ENCODE measurements at regions not wholly inside any gene's neighbourhood (a gene's known extent, or its start where the extent isn't known, plus 50 kb on each side); places are given as distances from the start of the nearest gene placed in this dataset.

DNA sequence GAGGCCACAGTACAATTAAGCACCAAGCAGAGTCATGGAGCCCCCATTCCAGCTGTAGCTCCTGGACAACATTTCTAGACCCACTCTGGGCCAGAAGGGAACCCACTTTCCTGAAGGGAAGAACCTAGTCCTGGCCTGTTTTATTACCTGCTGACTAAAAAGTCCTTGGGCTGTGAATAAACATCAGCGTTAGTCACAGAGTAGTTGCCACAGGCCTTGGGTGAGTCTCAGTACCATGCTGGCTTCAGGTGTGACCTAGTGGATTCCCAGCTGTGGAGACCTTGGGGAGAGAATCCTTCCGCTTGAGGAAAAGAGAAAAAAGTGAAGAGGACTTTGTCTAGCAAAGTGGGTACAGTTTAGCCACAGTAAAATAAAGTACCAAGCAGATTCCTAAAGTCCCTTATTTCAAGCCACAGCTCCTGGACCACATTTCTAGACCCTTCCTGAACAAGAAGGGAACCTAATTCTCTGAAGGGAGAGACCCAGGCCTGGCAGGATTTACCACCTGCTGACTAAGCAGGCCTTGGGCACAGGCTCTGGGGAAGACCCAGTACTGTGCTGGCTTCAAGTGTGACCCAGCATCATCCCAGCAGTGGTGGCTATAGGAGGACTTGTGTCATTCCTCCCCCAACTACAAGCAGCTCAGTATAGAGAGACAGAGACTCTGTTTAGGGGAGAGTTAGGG, 118.3 kb upstream of the KCNH8 start:
- H3K36me3 ChIP-seq (ENCODE audit: control insufficient read depth, insufficient read depth, low read length) = no peaks in the 10 kb centered on the region
- H3K9me3 ChIP-seq (ENCODE audit: control insufficient read depth, low read length) = no peaks in the 10 kb centered on the region
- H3K4me3 ChIP-seq (ENCODE audit: low read length) = no peak overlapping the region
- H3K9ac ChIP-seq (ENCODE audit: low read length) = no peak overlapping the region
- H3K27me3 ChIP-seq (ENCODE audit: control insufficient read depth, insufficient read depth, low read length) = no peaks in the 10 kb centered on the region
- H3K4me1 ChIP-seq (ENCODE audit: control insufficient read depth, insufficient read depth, low read length) = no peaks in the 10 kb centered on the region

DNA sequence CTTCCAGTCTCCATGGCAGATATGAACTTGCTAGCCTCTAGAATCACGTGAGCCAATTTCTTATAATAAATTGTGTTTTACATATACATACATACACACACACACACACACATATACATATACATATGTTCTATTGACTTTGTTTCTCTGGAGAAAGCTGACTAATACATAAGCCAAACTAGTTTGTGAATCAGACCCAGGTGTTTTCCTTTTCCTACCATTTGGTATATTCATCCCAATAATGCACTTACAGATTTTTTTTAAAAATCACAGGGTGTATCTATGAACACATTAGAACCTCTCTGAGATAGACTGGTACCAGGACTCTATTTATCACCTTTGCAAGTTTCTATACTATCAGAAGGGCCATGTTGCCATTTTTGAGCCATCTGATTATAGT, 122.9 kb upstream of the KCNH8 start:
- Histone ChIP-seq H3K9ac (ENCODE audit: low read length) (no peak overlapping the region), H3K4me3 (ENCODE audit: low read length) (no peak overlapping the region), H3K36me3 (ENCODE audit: control insufficient read depth, insufficient read depth, low read length) (no peaks in the 10 kb centered on the region), H3K4me1 (ENCODE audit: control insufficient read depth, insufficient read depth, low read length) (no peaks in the 10 kb centered on the region), H3K9me3 (ENCODE audit: control insufficient read depth, low read length) (no peaks in the 10 kb centered on the region), H3K27me3 (ENCODE audit: control insufficient read depth, insufficient read depth, low read length) (no peaks in the 10 kb centered on the region)

DNA sequence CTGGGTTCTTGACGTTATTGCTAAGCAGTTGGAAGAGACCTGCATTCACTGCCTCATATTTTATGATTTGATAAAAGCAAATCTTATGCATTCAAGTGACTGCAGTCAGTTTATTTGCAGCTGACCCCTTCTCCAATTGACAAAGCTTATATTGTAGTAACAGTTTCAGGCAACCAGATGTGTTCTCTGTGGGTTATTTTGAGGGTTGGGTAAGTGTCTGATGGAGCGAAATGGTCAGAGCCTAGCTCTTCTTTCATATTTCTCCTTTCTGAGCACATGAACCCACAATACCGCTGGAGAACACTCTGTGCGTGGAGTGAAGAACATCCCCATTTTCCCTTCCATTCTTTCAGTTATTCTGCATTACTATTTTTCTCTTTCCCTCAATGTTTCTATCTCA, 125.8 kb upstream of the KCNH8 start:
- no peaks in the 10 kb centered on the region for H3K9me3 ChIP-seq (ENCODE audit: control insufficient read depth, low read length)
- no peak overlapping the region for H3K4me3 ChIP-seq (ENCODE audit: low read length)
- H3K9ac ChIP-seq (ENCODE audit: low read length) = no peak overlapping the region
- H3K36me3 ChIP-seq (ENCODE audit: control insufficient read depth, insufficient read depth, low read length) = no peaks in the 10 kb centered on the region
- H3K27me3 ChIP-seq (ENCODE audit: control insufficient read depth, insufficient read depth, low read length) = no peaks in the 10 kb centered on the region
- no peaks in the 10 kb centered on the region for H3K4me1 ChIP-seq (ENCODE audit: control insufficient read depth, insufficient read depth, low read length)

DNA sequence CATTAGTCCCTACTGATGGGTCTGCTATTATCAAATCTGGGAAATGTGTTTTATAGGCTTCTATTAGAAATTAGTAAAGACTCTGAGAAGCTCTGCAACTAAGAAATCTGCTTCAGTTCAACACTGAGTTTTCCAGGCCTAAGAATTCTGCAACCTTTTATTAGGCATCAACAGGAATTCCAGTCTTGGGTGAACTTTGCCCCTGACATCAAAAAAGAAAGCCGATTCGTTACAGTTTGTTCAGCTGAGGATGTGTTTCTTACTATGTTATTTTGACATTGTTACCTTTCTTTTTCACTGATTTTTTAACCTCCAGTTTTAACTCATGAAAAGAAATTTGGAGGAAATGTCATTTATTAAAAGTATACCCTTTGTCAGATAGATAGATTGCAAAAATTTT, 131.5 kb upstream of the KCNH8 start:
- Histone ChIP-seq H3K9ac (ENCODE audit: low read length) (no peak overlapping the region), H3K9me3 (ENCODE audit: control insufficient read depth, low read length) (no peaks in the 10 kb centered on the region), H3K27me3 (ENCODE audit: control insufficient read depth, insufficient read depth, low read length) (no peaks in the 10 kb centered on the region), H3K36me3 (ENCODE audit: control insufficient read depth, insufficient read depth, low read length) (no peaks in the 10 kb centered on the region), H3K4me3 (ENCODE audit: low read length) (no peak overlapping the region), H3K4me1 (ENCODE audit: control insufficient read depth, insufficient read depth, low read length) (peaks cover 9% of the 10 kb centered on the region)

DNA sequence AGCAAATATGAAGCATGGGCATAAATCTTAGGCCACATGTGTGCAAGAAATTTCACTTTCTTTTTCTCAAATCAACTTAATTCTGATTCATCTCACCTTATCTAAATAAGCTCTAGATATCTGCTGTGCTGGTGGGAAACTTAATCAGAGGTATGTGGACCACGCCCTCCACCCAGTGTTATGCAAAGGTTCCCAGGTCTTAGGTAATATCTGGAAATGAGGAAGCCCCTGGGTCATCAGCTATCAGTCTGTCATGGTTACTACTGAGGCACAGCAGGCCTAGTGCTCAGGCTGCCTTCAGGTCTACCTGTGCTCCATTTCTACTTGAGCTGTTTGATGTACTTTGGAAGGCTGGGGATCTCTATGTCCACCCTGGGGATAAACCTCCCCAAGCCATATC, 134.4 kb upstream of the KCNH8 start:
- Histone ChIP-seq H3K9me3 (ENCODE audit: control insufficient read depth, low read length) (no peaks in the 10 kb centered on the region), H3K4me3 (ENCODE audit: low read length) (no peak overlapping the region), H3K36me3 (ENCODE audit: control insufficient read depth, insufficient read depth, low read length) (no peaks in the 10 kb centered on the region), H3K4me1 (ENCODE audit: control insufficient read depth, insufficient read depth, low read length) (peaks cover 9% of the 10 kb centered on the region), H3K9ac (ENCODE audit: low read length) (no peak overlapping the region), H3K27me3 (ENCODE audit: control insufficient read depth, insufficient read depth, low read length) (no peaks in the 10 kb centered on the region)

DNA sequence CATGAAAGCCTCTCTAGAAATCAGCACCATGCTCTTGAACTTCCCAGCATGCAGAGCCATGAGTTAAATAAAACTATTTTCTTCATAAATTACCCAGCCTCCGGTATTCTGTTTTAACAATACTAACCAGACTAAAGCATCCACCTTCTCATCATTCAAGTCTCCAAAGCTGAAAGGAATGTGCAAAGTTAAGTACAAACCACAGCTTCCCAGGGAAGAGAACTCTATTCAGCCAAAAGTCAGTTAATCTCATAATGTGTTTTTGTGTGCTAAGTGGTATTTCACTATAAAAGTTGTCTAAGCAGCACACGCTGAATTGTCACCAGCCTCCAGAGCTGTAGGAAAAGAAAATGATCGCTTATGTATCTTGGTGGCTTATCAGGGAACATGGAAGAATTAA, 135.5 kb upstream of the KCNH8 start:
- Histone ChIP-seq H3K4me1 (ENCODE audit: control insufficient read depth, insufficient read depth, low read length) (peaks cover 9% of the 10 kb centered on the region), H3K9ac (ENCODE audit: low read length) (no peak overlapping the region), H3K4me3 (ENCODE audit: low read length) (no peak overlapping the region), H3K27me3 (ENCODE audit: control insufficient read depth, insufficient read depth, low read length) (no peaks in the 10 kb centered on the region), H3K9me3 (ENCODE audit: control insufficient read depth, low read length) (no peaks in the 10 kb centered on the region), H3K36me3 (ENCODE audit: control insufficient read depth, insufficient read depth, low read length) (no peaks in the 10 kb centered on the region)

DNA sequence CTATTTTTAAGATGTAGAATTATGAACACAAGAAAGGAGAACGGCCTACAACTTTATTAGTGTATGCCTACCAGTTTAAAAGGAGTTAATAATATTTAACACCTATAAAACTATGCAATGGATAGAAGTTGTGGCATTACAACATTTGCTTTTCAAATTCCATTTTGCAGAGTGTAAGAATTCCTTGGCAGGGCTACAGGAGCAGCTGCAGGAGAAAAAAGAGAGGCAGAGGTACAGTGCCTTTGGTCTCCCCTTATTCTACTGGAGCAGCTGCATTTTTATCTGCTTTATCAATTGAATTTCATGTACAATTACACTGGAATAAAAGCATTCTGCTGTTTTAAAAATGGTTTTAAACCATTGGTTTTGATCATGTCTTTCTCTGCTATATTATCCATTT, 145.7 kb upstream of the KCNH8 start:
- no peaks in the 10 kb centered on the region for H3K4me1 ChIP-seq (ENCODE audit: control insufficient read depth, insufficient read depth, low read length)

DNA sequence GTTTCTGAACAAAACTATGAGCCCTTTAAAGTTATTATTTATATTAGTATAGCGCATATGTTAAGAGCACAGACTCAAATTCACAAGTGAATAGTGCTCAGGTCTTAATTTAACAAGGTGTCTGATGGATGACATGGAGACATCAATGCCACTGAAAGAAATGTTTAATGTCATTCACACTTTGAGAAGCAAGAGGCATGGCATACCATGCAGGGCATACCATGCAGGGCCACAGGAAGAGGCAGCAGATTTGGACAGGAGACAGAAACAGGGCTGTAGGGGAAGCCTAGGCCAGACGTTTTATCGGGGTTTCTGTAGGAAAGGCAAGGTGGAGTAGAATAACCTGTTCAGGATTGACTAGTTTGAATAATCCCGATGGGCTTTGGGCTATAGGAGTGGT, 150.2 kb upstream of the KCNH8 start:
- H3K27me3 ChIP-seq (ENCODE audit: control insufficient read depth, insufficient read depth, low read length) = no peaks in the 10 kb centered on the region

More for the DNA sequence above, 145.7 kb upstream of the KCNH8 start:
- Histone ChIP-seq H3K9ac (ENCODE audit: low read length) (no peak overlapping the region), H3K9me3 (ENCODE audit: control insufficient read depth, low read length) (no peaks in the 10 kb centered on the region), H3K4me3 (ENCODE audit: low read length) (no peak overlapping the region), H3K36me3 (ENCODE audit: control insufficient read depth, insufficient read depth, low read length) (no peaks in the 10 kb centered on the region), H3K27me3 (ENCODE audit: control insufficient read depth, insufficient read depth, low read length) (no peaks in the 10 kb centered on the region)

DNA sequence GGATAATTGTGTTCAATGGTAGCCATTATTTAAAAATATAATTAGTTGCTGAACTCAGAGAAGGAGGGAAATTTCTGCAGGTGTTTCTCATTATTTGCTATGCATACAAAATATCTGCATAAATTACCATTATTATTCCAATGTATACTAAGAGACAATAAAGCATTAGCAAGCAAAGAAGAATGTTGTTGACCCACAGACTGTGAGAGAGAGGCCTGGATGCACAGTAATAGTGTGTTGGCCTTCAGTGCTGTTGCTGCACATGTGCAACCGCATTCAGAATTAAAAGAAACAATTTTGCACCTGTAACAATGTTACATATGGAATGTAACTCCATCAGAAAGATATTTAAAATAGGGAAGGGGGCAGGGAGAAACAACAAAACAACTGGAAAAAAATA, 155.6 kb upstream of the KCNH8 start:
- Histone ChIP-seq H3K27me3 (ENCODE audit: control insufficient read depth, insufficient read depth, low read length) (no peaks in the 10 kb centered on the region), H3K4me1 (ENCODE audit: control insufficient read depth, insufficient read depth, low read length) (peaks cover 5% of the 10 kb centered on the region), H3K36me3 (ENCODE audit: control insufficient read depth, insufficient read depth, low read length) (no peaks in the 10 kb centered on the region), H3K9me3 (ENCODE audit: control insufficient read depth, low read length) (no peaks in the 10 kb centered on the region), H3K9ac (ENCODE audit: low read length) (no peak overlapping the region), H3K4me3 (ENCODE audit: low read length) (no peak overlapping the region)

More for the DNA sequence above, 150.2 kb upstream of the KCNH8 start:
- no peak overlapping the region for H3K9ac ChIP-seq (ENCODE audit: low read length)
- H3K9me3 ChIP-seq (ENCODE audit: control insufficient read depth, low read length) = no peaks in the 10 kb centered on the region
- no peak overlapping the region for H3K4me3 ChIP-seq (ENCODE audit: low read length)
- no peaks in the 10 kb centered on the region for H3K36me3 ChIP-seq (ENCODE audit: control insufficient read depth, insufficient read depth, low read length)
- no peaks in the 10 kb centered on the region for H3K4me1 ChIP-seq (ENCODE audit: control insufficient read depth, insufficient read depth, low read length)

DNA sequence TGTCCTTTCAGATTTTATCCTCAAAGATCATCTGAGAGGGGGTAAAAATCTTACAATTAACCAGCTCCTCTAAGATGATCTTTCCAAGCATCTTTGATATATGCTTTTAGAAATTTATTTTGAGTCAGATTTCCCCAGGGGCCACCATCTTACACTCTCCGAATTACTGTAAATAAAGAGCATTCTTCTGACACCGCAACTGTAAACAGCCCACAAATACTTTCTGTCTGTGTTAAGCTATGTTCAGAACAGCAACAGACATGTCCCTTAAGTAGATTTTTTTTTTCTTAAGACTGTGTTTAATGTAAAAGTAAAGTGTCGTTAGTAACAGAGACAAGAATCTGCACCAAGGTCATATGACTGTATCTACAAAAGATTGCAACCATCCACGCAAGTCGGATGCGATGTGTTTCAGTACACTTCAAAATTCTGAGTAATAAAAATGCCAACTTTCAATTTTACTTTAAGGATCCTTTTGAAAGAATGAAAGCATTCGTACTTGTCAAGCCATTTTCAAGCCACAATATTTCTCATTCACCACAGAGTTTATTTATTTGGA, 159.0 kb upstream of the KCNH8 start:
- Histone ChIP-seq H3K36me3 (ENCODE audit: control insufficient read depth, insufficient read depth, low read length) (no peaks in the 10 kb centered on the region), H3K27me3 (ENCODE audit: control insufficient read depth, insufficient read depth, low read length) (no peaks in the 10 kb centered on the region), H3K9ac (ENCODE audit: low read length) (no peak overlapping the region), H3K4me1 (ENCODE audit: control insufficient read depth, insufficient read depth, low read length) (peaks cover 5% of the 10 kb centered on the region), H3K9me3 (ENCODE audit: control insufficient read depth, low read length) (no peaks in the 10 kb centered on the region), H3K4me3 (ENCODE audit: low read length) (no peak overlapping the region)

DNA sequence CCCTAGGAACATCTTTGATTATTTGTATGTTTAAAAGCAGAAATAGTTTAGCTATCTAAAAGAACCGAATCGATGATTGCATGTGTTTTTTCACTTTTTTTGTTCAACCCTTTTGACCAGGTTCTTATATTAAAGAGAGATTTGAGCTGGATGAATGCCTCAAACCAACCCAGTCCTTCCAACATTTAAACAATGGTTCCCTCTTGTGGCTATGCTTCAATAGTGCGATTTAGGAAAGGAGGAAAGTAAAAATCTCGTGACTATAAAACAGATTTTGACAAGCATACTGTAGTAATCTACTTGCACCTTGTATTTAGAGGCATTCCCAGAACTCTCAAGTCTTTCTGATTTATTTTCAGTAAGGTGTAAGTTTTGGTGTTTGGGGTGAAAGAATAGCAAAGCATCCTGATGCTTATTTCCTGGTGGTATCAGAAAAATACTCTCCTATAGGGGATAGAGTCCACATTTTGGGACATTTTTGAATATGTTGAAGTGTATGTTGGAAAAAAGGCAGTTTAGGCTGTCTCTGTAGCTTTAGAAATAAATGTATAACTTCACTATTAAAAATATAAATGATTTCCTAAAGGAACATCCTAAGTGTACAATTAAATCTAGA, 159.6 kb upstream of the KCNH8 start:
- no peaks in the 10 kb centered on the region for H3K36me3 ChIP-seq (ENCODE audit: control insufficient read depth, insufficient read depth, low read length)
- H3K4me1 ChIP-seq (ENCODE audit: control insufficient read depth, insufficient read depth, low read length) = peaks cover 5% of the 10 kb centered on the region
- H3K4me3 ChIP-seq (ENCODE audit: low read length) = no peak overlapping the region
- no peaks in the 10 kb centered on the region for H3K27me3 ChIP-seq (ENCODE audit: control insufficient read depth, insufficient read depth, low read length)
- H3K9ac ChIP-seq (ENCODE audit: low read length) = no peak overlapping the region
- no peaks in the 10 kb centered on the region for H3K9me3 ChIP-seq (ENCODE audit: control insufficient read depth, low read length)

DNA sequence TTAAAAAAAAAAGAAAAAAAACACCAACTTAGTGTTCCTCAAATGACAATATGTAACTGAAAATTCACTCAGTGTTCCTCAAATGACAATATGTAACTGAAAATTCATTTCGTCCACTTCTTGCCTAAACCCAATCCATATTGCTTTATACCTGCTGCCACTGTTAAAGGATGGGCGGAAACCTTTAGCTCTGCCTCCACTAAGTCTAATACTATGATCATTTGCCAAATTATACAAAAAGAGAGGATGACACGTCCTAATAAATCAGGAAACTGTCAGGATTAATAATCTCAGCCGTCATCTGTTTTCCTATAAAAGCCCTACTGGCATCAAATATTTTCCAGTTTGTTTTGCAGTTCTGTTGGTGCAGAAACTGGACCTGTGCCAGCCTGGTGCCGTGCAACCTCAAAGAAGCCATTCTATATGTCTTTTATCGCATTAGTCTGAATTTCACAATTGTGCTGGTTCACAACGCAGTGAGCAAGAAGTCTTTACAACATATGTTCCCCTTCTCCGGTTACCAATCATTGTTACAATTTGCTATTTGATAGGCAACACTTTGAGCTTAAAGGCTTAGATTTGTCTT, 160.4 kb upstream of the KCNH8 start:
- Histone ChIP-seq H3K9me3 (ENCODE audit: control insufficient read depth, low read length) (no peaks in the 10 kb centered on the region), H3K4me3 (ENCODE audit: low read length) (no peak overlapping the region), H3K4me1 (ENCODE audit: control insufficient read depth, insufficient read depth, low read length) (peaks cover 5% of the 10 kb centered on the region), H3K9ac (ENCODE audit: low read length) (no peak overlapping the region), H3K27me3 (ENCODE audit: control insufficient read depth, insufficient read depth, low read length) (no peaks in the 10 kb centered on the region), H3K36me3 (ENCODE audit: control insufficient read depth, insufficient read depth, low read length) (no peaks in the 10 kb centered on the region)
